ENCODE measurements at regions not wholly inside any gene's neighbourhood (a gene's known extent, or its start where the extent isn't known, plus 50 kb on each side); places are given as distances from the start of the nearest gene placed in this dataset.

- TF ChIP-seq POLR2A (IDR thresholded peaks at IDR 0.05; ENCODE audit: low read depth, low read length), result no peak
- TF ChIP-seq CHD4 (IDR thresholded peaks at IDR 0.05), result no peak
- TF ChIP-seq ZNF274 (IDR thresholded peaks at IDR 0.05; ENCODE audit: insufficient read depth, insufficient read length), result no peak
- TF ChIP-seq RAD21 (IDR thresholded peaks at IDR 0.05; ENCODE audit: insufficient read depth, low read depth, low read length), result no peak
- no peak for TF ChIP-seq POLR2AphosphoS5 (IDR thresholded peaks at IDR 0.05; ENCODE audit: low read length)
- no peak for TF ChIP-seq MYC (IDR thresholded peaks at IDR 0.05; ENCODE audit: insufficient read depth, insufficient read length, insufficient replicate concordance, low read length, severe bottlenecking)
- TF ChIP-seq CTCF (IDR thresholded peaks at IDR 0.05 in 2 of 3, conservative IDR thresholded peaks at IDR 0.05 in 1 of 3; ENCODE audit: control insufficient read depth in 2 of 3, extremely low read depth in 1 of 3, insufficient read depth in 1 of 3, low read depth in 3 of 3, low read length in 3 of 3), result no peak
These were observed 378.6 kb downstream of the CBLN4 start for GRCh38 chr20:55626716-55627115.

Data from GM12878 (cell line).